ENCODE measurements at regions not wholly inside any gene's neighbourhood (a gene's known extent, or its start where the extent isn't known, plus 50 kb on each side); places are given as distances from the start of the nearest gene placed in this dataset.

DNA sequence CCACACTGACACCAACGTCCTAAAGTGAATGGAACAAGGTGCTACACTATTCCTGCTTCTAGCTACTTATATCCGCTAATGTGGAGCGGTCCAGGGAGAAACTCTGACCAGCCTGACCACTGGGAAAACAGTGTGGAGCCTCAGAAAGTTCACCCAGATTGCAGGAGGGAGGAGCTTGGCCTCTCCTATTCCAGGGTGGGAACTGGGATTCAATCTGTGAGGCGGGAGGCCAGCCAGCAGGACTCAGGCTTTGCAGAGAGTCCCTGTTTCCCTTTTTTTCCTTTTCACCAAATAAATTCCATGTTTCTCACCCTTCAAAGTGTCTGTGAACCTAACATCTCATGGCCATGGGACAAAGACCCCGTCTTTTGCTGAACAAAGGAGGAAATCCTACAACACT lies 86.4 kb upstream of the SEMA3C start:
- H3K4me1 ChIP-seq (ENCODE audit: low read depth), result no peaks in the 10 kb centered on the region
- H3K9me3 ChIP-seq, result no peaks in the 10 kb centered on the region
- ATAC-seq (no peak), DNase-seq (no peak)
- TF ChIP-seq, protein P1, sequence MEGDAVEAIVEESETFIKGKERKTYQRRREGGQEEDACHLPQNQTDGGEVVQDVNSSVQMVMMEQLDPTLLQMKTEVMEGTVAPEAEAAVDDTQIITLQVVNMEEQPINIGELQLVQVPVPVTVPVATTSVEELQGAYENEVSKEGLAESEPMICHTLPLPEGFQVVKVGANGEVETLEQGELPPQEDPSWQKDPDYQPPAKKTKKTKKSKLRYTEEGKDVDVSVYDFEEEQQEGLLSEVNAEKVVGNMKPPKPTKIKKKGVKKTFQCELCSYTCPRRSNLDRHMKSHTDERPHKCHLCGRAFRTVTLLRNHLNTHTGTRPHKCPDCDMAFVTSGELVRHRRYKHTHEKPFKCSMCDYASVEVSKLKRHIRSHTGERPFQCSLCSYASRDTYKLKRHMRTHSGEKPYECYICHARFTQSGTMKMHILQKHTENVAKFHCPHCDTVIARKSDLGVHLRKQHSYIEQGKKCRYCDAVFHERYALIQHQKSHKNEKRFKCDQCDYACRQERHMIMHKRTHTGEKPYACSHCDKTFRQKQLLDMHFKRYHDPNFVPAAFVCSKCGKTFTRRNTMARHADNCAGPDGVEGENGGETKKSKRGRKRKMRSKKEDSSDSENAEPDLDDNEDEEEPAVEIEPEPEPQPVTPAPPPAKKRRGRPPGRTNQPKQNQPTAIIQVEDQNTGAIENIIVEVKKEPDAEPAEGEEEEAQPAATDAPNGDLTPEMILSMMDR (IDR thresholded peaks at IDR 0.05), result no peak
- no peak overlapping the region for H3K4me3 ChIP-seq
- no peaks in the 10 kb centered on the region for H3K36me3 ChIP-seq (ENCODE audit: low read depth)
- intact Hi-C loops (cut with DNase I, micrococcal nuclease), result no loop called here

DNA sequence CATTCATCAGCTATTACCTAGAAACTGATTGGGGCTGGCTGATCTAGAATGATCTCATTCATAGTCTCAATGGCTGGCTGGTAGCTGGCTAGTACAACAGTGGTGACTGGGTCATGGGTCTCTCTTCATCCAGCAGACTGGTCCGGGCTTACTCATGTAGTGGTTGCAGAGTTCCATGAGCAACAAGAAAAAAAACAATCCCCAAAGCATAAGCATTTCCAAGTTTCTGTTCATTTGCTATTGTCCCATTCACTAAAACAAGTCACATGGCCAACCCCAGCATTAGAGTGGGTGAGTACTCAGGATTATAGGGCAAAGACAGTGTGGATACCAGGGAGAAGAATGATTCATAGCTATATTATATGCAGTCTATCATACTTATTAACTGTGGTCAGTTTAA lies 85.2 kb upstream of the SEMA3C start:
- intact Hi-C loops (cut with DNase I, micrococcal nuclease), result no loop called here
- Histone ChIP-seq H3K36me3 (ENCODE audit: low read depth) (no peaks in the 10 kb centered on the region), H3K4me3 (no peak overlapping the region), H3K4me1 (ENCODE audit: low read depth) (no peaks in the 10 kb centered on the region), H3K9me3 (no peaks in the 10 kb centered on the region)
- TF ChIP-seq, protein P1 (IDR thresholded peaks at IDR 0.05), result no peak
- ATAC-seq (no peak), DNase-seq (no peak)

DNA sequence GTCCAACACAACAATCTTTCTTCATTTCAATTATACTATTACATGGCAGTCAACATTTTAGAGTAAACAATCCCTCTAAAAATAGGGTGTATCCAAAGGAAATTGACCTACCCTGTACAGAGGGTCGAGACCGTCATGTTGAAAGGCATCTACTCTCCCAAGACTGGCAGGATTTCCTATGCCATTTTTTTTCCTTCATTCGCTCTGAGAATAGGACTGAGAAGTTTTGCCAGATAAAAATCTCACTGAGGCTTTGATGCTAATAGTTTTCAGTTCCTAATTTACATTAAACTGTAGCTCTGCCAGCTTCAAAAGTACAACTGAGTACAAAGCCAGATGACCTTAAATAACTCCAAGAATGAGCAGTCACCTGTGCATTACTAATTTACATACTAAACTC lies 84.5 kb upstream of the SEMA3C start:
- TF ChIP-seq, protein P1 (IDR thresholded peaks at IDR 0.05), result no peak
- ATAC-seq (no peak), DNase-seq (no peak)
- Histone ChIP-seq H3K36me3 (ENCODE audit: low read depth) (no peaks in the 10 kb centered on the region), H3K4me3 (no peak overlapping the region), H3K9me3 (no peaks in the 10 kb centered on the region), H3K4me1 (ENCODE audit: low read depth) (no peaks in the 10 kb centered on the region)
- intact Hi-C loops (cut with DNase I, micrococcal nuclease), result no loop called here

DNA sequence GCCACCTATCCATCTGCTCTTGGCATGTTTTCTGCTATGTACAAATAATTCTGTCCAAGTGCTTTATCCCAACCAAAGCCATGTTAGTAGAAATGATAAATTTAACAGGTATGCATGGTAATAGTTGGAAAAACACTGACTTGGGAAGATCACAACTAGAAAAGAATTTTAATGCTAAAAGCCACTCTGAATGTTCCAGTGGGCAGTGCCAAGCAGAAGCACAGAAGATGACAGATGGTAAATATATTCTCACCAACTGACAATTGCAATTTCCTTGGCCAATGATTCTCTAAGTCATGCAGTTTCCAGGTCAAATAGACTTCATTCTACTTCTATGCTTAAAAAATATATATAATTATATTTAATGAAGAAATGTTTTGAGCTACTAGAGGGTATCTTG lies 83.6 kb upstream of the SEMA3C start:
- Histone ChIP-seq H3K4me1 (ENCODE audit: low read depth) (no peaks in the 10 kb centered on the region), H3K9me3 (no peaks in the 10 kb centered on the region), H3K4me3 (no peak overlapping the region), H3K36me3 (ENCODE audit: low read depth) (no peaks in the 10 kb centered on the region)
- intact Hi-C loops (cut with DNase I, micrococcal nuclease), result no loop called here
- DNase-seq (no peak), ATAC-seq (no peak)
- TF ChIP-seq, protein P1 (IDR thresholded peaks at IDR 0.05), result no peak

DNA sequence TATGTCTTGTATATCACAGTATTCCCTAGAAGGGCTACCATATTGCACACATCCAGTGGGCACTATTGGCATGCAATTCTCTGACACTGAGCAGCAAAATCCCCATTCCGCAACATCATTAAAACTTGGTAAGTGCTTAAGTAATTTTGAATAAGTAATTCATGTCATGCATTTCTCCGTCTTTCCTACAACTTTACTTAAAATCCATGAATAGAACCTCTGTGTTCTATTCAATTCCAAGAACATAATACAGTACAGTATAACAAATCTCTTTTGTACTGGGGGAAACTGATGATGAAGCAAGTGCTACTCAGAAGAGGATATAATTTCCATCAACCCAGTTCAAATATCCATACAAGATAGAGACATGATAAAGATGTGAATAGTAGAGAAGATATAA lies 80.9 kb upstream of the SEMA3C start:
- intact Hi-C loops (cut with DNase I, micrococcal nuclease), result no loop called here
- ATAC-seq (no peak), DNase-seq (no peak)
- Histone ChIP-seq H3K36me3 (ENCODE audit: low read depth) (no peaks in the 10 kb centered on the region), H3K4me3 (no peak overlapping the region), H3K9me3 (no peaks in the 10 kb centered on the region), H3K4me1 (ENCODE audit: low read depth) (no peaks in the 10 kb centered on the region)
- TF ChIP-seq, protein P1 (IDR thresholded peaks at IDR 0.05), result no peak

DNA sequence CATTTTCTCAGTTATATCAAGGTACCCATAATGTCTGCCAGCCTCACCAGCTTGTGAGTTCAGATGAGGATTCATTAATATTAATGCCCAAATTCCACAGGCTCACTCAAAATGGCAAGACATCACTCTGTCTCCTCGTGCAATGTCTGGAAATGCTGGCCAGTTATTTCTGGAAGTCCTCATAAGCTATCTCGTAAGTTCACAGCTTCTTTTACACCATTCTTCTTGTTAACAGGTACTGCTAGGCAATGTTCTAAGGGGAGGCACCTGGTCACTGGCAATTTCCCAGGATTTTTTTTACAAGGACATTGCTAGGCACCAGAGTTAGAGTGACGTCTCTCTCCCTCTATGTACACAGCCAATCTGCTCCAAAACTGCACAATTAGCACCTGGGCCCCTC lies 80.2 kb upstream of the SEMA3C start:
- H3K4me1 ChIP-seq (ENCODE audit: low read depth), result no peaks in the 10 kb centered on the region
- H3K36me3 ChIP-seq (ENCODE audit: low read depth), result no peaks in the 10 kb centered on the region
- no peaks in the 10 kb centered on the region for H3K9me3 ChIP-seq
- DNase-seq, result no peak
- intact Hi-C loops (cut with DNase I, micrococcal nuclease), result no loop called here
- no peak for ATAC-seq
- no peak overlapping the region for H3K4me3 ChIP-seq
- TF ChIP-seq, protein P1 (IDR thresholded peaks at IDR 0.05), result no peak
